ENCODE measurements at regions not wholly inside any gene's neighbourhood (a gene's known extent, or its start where the extent isn't known, plus 50 kb on each side); places are given as distances from the start of the nearest gene placed in this dataset.

DNA sequence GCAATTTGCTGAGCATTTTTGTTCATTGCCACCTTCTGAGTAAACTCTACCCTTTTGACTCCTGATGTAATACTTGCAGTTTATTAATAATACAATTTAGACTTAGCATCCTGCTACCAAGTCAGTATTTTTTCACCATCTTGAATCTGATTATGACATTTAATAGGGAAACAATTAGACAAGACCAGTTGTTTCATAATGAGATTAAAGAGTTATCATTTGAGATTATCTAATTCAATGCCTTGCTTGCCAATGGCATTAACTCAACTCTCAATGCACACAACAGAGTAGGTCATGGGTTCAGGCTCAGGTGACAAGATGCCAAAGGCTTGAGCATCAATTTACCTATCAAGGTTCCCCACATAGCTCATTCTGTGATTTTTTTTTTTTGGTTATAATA, 488.4 kb downstream of the DISC1 start:
- TF ChIP-seq CTCF (IDR thresholded peaks at IDR 0.05) = no peak
- TF ChIP-seq POLR2AphosphoS5 (IDR thresholded peaks at IDR 0.05; ENCODE audit: insufficient read depth in 1 of 2, low read depth in 1 of 2) = no peak
- TF ChIP-seq POLR2A (IDR thresholded peaks at IDR 0.05) = no peak

Measured in vagina (tissue), 2 donors.